ENCODE measurements at regions not wholly inside any gene's neighbourhood (a gene's known extent, or its start where the extent isn't known, plus 50 kb on each side); places are given as distances from the start of the nearest gene placed in this dataset.

GRCh38 chr15:61649046-61649445 is 411.2 kb downstream of the VPS13C start:
- intact Hi-C loops (cut with micrococcal nuclease), result no loop called here
- ATAC-seq (no peak), DNase-seq (no peak)

GRCh38 chr15:61644550-61644949 is 415.4 kb upstream of the RORA start:
- no peak for DNase-seq
- ATAC-seq, result no peak
- intact Hi-C loops (cut with micrococcal nuclease), result no loop called here

DNA sequence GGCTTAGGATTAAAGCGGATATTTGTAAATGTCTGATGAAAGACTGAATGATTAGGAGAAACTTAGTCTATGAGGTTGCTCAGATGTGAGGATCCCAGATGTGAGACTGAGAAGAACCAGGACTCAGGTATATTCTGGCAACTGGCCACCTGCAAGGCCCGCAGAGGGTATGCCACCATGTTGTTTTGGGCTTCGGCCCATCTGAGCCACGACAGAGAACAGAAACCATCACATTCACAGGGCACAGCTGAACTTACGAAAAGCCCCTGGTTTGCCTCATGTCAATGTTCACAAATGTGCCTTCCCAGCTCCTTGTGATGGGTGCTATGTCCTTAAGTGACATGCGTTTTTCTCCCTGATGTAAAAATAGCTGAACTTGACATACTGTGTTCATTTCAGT is 412.5 kb upstream of the RORA start:
- DNase-seq (no peak), ATAC-seq (no peak)
- intact Hi-C loops (cut with micrococcal nuclease), result no loop called here

DNA sequence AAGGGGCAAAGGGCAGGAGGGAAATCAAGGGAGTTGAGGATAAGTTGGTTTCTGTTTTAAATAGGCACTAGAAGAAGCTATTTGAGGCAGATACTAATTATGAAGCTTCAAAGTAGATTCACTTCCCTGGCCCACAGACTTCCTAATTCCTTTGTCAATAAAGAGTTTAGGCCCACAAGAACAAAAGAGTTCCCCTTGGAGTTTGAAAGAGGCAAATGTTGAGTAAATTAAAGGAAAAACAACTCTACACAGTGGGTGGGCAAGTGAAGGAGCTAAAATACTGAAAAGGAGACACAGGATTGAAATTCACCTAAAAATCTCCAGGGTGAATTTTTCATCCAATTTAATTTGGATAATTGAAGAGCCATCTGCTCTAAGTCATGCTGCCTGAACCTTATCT is 411.7 kb upstream of the RORA start:
- no peak for DNase-seq
- no peak for ATAC-seq
- intact Hi-C loops (cut with micrococcal nuclease), result no loop called here

- no peak for ATAC-seq
- DNase-seq, result no peak
- intact Hi-C loops (cut with micrococcal nuclease), result no loop called here
Observed at GRCh38 chr15:61639491-61639890, 410.4 kb upstream of the RORA start.

DNA sequence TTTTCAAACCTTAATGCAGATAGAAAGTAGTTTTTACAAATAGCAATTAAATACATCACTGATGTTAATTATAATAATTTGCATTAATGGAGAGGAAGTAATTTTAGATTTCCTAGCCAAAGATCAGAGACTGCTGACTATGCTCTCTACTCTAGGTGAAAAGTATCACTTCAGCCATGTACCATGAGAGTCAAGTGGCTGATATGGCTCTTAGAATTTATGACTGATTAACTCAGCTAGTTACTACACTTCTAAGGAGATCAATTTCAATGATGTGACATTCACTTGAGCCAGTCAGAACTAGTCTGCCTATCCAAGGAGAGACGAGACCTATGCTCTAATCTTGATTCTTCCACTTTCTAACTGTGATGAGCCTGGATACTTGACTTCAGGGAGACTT is 405.7 kb upstream of the RORA start:
- ATAC-seq (no peak), DNase-seq (no peak)
- intact Hi-C loops (cut with micrococcal nuclease), result no loop called here

DNA sequence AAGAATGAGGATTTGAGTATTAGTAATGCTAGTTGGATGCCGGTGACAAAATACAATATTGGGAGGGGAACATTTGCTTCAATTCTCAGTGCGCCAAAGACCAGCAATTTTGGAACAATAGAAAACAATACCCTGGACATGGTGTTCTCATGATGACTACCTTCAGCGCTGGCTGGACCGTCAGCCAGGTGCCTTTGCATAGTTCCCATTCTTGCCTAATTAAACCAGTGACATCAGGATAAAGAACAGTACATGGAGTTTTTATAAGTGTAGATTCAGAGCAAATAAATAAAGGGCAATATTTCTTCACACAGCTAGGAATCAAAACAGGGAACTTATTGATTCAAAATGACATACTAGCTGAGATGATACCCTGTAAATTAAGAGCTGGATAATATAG is 404.8 kb upstream of the RORA start:
- intact Hi-C loops (cut with micrococcal nuclease), result no loop called here
- DNase-seq (no peak), ATAC-seq (no peak)

GRCh38 chr15:61629269-61629668 is 400.2 kb upstream of the RORA start:
- intact Hi-C loops (cut with micrococcal nuclease), result no loop called here
- DNase-seq (no peak), ATAC-seq (no peak)

DNA sequence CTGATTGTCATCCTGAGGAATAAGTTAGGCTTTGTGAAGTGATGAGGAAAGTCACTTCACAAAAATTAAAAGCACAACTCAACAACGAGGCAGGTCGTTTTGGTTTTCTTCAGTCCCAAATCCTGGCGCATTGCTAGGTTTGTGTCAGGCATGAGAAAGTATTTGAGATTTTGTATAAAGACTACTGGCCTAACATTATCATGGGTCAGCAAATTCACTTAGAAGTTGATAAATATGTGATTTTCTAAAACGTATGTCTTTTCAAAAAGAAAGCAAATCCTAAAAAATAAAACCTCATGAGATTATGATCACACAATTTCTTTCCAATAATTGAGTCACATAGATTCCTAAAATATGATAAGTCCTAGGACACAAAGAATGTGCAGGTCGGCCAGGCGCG is 395.8 kb upstream of the RORA start:
- intact Hi-C loops (cut with micrococcal nuclease), result no loop called here
- DNase-seq (no peak), ATAC-seq (no peak)

DNA sequence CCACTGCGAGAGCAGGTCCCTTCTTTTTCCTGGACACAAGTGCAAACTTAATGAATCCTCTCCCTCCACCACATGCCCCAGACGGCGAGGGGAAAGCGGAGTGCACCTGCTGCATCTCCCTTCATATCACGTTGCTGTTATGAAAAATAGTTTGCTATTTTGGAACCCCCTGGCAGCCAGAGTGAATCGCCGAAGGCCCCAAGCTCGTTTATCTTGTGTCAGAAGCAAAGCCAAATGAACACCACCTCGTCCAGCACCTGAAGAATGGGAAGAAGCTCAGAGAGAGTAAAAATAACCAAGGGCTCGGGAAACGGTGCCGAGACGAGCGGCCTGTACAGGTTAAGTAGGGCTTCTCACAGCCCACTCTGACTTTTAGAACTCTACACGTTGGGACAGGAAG is 394.6 kb upstream of the RORA start:
- intact Hi-C loops (cut with micrococcal nuclease), result no loop called here
- no peak for DNase-seq
- no peak for ATAC-seq

DNA sequence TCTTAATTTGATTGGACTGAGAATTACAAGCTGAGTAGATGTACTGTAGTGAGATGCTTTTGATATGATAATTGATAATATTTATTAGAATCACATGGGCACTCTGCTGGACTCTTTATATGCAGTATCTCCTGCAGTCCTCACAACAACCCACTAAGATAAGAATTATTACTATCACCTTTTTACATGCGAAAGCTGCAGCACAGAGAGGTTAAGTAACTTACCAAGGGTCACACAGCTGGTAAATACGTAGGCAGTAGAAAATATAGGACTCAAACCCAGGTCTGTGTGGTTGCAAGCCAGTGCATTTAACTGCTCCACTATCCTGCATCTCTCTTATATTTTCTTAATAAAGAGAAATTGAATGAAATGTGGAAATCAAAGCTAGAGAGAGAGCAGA is 392.8 kb upstream of the RORA start:
- intact Hi-C loops (cut with micrococcal nuclease), result no loop called here
- ATAC-seq, result no peak
- DNase-seq, result no peak

GRCh38 chr15:61621146-61621545 is 392.0 kb upstream of the RORA start:
- no peak for ATAC-seq
- intact Hi-C loops (cut with micrococcal nuclease), result no loop called here

DNA sequence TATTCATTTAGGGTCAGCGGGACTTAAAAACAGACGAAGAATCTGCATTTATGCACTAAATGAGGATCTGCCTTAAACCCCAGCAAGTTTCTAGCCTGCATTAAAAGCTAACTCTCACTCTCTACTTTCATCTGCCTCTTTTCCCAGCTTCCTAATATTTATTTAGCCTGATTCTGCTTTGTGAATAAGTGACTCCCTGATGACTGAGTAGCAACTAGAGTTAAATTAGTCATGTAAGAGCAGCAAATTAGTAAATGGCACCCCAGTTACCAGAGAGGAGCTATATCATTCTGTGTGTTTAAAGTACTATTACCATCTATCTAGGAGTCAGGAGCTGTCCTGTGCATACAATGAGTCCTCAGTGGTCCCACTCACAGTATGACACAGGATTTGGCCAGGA is 391.0 kb upstream of the RORA start:
- no peak for DNase-seq
- intact Hi-C loops (cut with micrococcal nuclease), result no loop called here
- no peak for ATAC-seq

More at GRCh38 chr15:61621146-61621545, 392.0 kb upstream of the RORA start:
- DNase-seq, result peak; percentile 35

GRCh38 chr15:61613729-61614128 is 384.6 kb upstream of the RORA start:
- intact Hi-C loops (cut with micrococcal nuclease), result no loop called here
- ATAC-seq, result no peak

GRCh38 chr15:61613138-61613537 is 384.0 kb upstream of the RORA start:
- intact Hi-C loops (cut with micrococcal nuclease), result no loop called here
- no peak for ATAC-seq
- DNase-seq, result no peak

More at GRCh38 chr15:61613729-61614128, 384.6 kb upstream of the RORA start:
- no peak for DNase-seq

DNA sequence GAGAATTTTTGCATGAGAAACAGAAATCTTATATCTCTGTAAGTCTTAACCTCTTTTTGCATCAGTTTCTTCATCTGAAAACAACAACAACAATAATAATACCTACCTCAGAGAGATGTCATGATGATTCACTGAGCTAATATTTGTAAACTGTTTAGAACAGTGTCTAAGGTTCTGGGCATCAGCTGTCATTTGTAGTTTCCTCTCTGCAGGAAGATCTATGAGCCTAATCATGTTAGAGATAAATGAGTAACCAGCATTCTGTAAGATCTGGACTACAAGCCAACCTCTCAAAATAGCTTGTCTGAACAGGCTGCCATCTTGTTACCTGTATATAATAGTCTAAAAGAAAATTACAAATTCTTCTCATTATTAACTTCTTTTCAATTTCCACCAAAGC is 383.0 kb upstream of the RORA start:
- ATAC-seq (no peak), DNase-seq (no peak)
- intact Hi-C loops (cut with micrococcal nuclease), result no loop called here

- DNase-seq (no peak), ATAC-seq (no peak)
- intact Hi-C loops (cut with micrococcal nuclease), result no loop called here
Observed at GRCh38 chr15:61605343-61605742, 376.2 kb upstream of the RORA start.

GRCh38 chr15:61598655-61599054 is 369.6 kb upstream of the RORA start:
- intact Hi-C loops (cut with micrococcal nuclease), result no loop called here

DNA sequence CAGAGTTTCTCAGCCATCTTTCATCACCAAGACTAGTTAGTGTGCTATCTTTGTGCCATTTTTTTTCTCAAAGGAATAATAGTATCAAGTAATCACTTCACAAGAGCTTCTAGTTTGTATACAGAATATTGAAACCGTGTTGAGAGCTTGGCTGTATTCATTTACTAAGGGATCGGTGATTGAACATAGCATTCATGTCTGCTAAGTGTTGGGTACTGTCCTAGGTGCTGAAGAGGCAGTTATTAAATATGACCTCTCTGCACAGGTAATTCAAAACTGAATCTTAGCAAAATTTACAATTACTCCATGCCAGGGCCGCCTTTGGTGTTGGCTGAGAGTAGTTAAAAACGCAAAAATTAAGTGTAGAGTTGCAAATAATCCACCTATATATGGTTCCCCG is 355.3 kb upstream of the RORA start:
- DNase-seq (no peak), ATAC-seq (no peak)
- intact Hi-C loops (cut with micrococcal nuclease), result no loop called here

More at GRCh38 chr15:61598655-61599054, 369.6 kb upstream of the RORA start:
- ATAC-seq, result no peak
- no peak for DNase-seq

DNA sequence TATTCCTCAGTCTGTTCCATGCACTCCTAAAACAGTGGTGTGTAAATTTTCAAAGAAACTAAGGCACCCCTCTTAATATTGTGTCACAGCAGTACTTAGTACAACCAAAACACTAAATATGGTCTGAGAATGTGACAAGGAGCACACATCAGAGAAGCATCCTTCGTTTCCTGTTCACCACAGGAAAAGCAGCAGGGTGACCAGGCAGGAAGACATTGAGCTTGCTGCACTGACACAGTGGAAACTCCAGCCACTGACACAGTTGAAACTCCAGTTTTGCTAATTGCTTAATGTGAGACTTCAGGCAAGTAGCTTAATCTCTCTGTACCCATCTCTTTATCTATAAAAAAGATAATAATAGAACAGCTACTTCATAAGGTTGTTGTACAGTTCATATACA is 353.0 kb upstream of the RORA start:
- ATAC-seq, result no peak
- DNase-seq, result no peak
- intact Hi-C loops (cut with micrococcal nuclease), result no loop called here

- DNase-seq (no peak), ATAC-seq (no peak)
- intact Hi-C loops (cut with micrococcal nuclease), result no loop called here
Observed at GRCh38 chr15:61575597-61575996, 346.5 kb upstream of the RORA start.

- no peak for ATAC-seq
- DNase-seq, result no peak
- intact Hi-C loops (cut with micrococcal nuclease), result no loop called here
Observed at GRCh38 chr15:61571026-61571425, 341.9 kb upstream of the RORA start.
